ENCODE measurements at regions not wholly inside any gene's neighbourhood (a gene's known extent, or its start where the extent isn't known, plus 50 kb on each side); places are given as distances from the start of the nearest gene placed in this dataset.

DNA sequence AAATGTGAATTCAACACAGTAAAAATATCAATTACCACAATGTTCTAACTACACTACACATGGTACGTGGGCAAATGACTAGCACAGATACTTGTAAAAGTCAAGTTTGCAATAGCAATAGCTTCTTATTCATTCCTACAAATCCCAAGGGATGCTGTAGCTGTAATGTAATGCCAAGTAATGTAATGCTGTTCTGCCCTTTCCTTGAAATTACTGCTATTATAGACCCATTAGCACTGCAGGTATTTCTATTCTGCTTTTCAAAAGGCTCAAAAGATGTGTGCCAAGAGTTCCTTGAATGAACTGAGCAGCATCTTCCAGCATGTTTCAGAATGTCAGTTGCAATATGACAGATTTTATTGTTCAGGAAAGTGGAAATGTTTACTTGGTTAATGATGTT, 129.9 kb upstream of the BANK1 start:
- H3K4me3 ChIP-seq: no peak overlapping the region
- no peak for DNase-seq
- no peaks in the 10 kb centered on the region for H3K36me3 ChIP-seq
- H3K9me3 ChIP-seq: no peaks in the 10 kb centered on the region
- intact Hi-C loops (cut with DNase I; ENCODE audit: low total_unique reads): no loop called here
- no peak overlapping the region for H3K27ac ChIP-seq
- H3K27me3 ChIP-seq: no peaks in the 10 kb centered on the region
- no peaks in the 10 kb centered on the region for H3K4me1 ChIP-seq
- TF ChIP-seq POLR2A (IDR thresholded peaks at IDR 0.05) (no peak), CTCF (IDR thresholded peaks at IDR 0.05) (no peak)

DNA sequence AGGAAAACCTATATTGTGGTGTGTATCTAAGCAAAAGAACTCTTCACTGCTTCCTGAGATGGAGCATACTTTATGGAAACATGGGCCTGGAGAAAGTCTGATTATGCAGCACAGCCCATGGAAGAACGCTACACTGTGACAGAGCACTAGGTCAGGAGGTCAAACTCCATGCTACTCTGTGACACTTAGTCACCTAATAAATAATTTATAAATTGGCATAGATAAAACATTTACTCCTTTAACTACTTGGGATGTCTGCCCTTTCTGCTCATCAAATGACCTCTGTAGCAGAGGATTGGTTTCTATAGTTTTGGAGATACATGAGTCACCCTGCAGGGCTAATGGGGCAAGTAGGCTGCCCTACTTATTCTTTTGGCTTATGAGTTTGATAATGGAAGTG, 134.7 kb upstream of the BANK1 start:
- DNase-seq: no peak
- H3K4me3 ChIP-seq: no peak overlapping the region
- H3K27me3 ChIP-seq: no peaks in the 10 kb centered on the region
- no peak for TF ChIP-seq CTCF (IDR thresholded peaks at IDR 0.05)
- no peak for TF ChIP-seq POLR2A (IDR thresholded peaks at IDR 0.05)
- intact Hi-C loops (cut with DNase I; ENCODE audit: low total_unique reads): no loop called here
- no peaks in the 10 kb centered on the region for H3K36me3 ChIP-seq
- H3K4me1 ChIP-seq: no peaks in the 10 kb centered on the region
- no peak overlapping the region for H3K27ac ChIP-seq
- no peaks in the 10 kb centered on the region for H3K9me3 ChIP-seq

- Histone ChIP-seq H3K4me1 (no peaks in the 10 kb centered on the region), H3K27me3 (no peaks in the 10 kb centered on the region), H3K27ac (no peak overlapping the region), H3K4me3 (no peak overlapping the region), H3K9me3 (no peaks in the 10 kb centered on the region), H3K36me3 (no peaks in the 10 kb centered on the region)
- no peak for DNase-seq
- intact Hi-C loops (cut with DNase I; ENCODE audit: low total_unique reads): no loop called here
- TF ChIP-seq POLR2A (IDR thresholded peaks at IDR 0.05) (no peak), CTCF (IDR thresholded peaks at IDR 0.05) (no peak)
These were observed 135.5 kb upstream of the BANK1 start for GRCh38 chr4:101655005-101655404.

DNA sequence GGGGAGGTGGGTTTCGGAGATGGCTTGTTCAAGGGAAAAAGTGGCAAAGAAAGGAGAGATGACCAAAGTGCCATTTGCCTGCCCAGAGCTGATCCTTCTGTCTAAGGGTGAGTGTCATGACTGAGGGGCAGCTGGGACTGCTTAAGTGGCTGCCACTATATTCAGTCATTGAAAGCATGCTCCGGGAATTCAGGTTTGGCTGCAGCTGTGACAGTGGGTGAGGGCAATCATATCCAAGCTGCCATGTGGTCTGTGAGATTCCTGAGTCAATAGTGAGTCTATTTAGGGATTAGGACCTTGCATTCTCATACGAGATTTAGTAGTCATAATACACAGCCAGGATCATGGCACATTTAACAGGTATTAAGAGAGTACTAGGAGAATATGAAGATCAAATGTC, 138.8 kb upstream of the BANK1 start:
- no peaks in the 10 kb centered on the region for H3K4me1 ChIP-seq
- no peaks in the 10 kb centered on the region for H3K27me3 ChIP-seq
- H3K36me3 ChIP-seq: no peaks in the 10 kb centered on the region
- TF ChIP-seq CTCF (IDR thresholded peaks at IDR 0.05) (no peak), POLR2A (IDR thresholded peaks at IDR 0.05) (no peak)
- H3K27ac ChIP-seq: no peak overlapping the region
- intact Hi-C loops (cut with DNase I; ENCODE audit: low total_unique reads): no loop called here
- H3K4me3 ChIP-seq: no peak overlapping the region
- H3K9me3 ChIP-seq: no peaks in the 10 kb centered on the region
- no peak for DNase-seq

GRCh38 chr4:101649790-101650515, 140.6 kb upstream of the BANK1 start:
- no peak overlapping the region for H3K27ac ChIP-seq
- H3K4me3 ChIP-seq: no peak overlapping the region
- no peaks in the 10 kb centered on the region for H3K4me1 ChIP-seq

More at GRCh38 chr4:101649790-101650515, 140.6 kb upstream of the BANK1 start:
- DNase-seq: no peak
- intact Hi-C loops (cut with DNase I; ENCODE audit: low total_unique reads): no loop called here
- Histone ChIP-seq H3K27me3 (no peaks in the 10 kb centered on the region), H3K9me3 (no peaks in the 10 kb centered on the region), H3K36me3 (no peaks in the 10 kb centered on the region)
- TF ChIP-seq CTCF (IDR thresholded peaks at IDR 0.05): no peak
- no peak for TF ChIP-seq POLR2A (IDR thresholded peaks at IDR 0.05)
